HG03432 (cell line): ENCODE measurements at regions not wholly inside any gene's neighbourhood (a gene's known extent, or its start where the extent isn't known, plus 50 kb on each side); places are given as distances from the start of the nearest gene placed in this dataset.

Experiments
- ATAC-seq: cut with Tn5 transposase; IDR thresholded peaks from one replicate; pipeline ENCODE4 v1.9.1; 2021; ENCODE audit warnings: mild to moderate bottlenecking, moderate library complexity; ENCODE audit not compliant: unreplicated experiment

GRCh38 chr5:71939452-71940230, 167.6 kb upstream of the MAP1B start:
- no peak for ATAC-seq

- no peak for ATAC-seq
Measured at GRCh38 chr5:71943874-71944273, 163.4 kb upstream of the MAP1B start.

- ATAC-seq: no peak
Measured at GRCh38 chr5:71945436-71945835, 161.8 kb upstream of the MAP1B start.

- ATAC-seq: no peak
Measured at GRCh38 chr5:71946343-71947030, 160.8 kb upstream of the MAP1B start.

GRCh38 chr5:71948206-71948605, 159.1 kb upstream of the MAP1B start:
- ATAC-seq: no peak

GRCh38 chr5:71949772-71950171, 157.5 kb upstream of the MAP1B start:
- ATAC-seq: no peak

GRCh38 chr5:71953866-71954265, 153.4 kb upstream of the MAP1B start:
- no peak for ATAC-seq

- no peak for ATAC-seq
Measured at GRCh38 chr5:71954329-71954728, 152.9 kb upstream of the MAP1B start.

GRCh38 chr5:71955723-71956122, 151.6 kb upstream of the MAP1B start:
- ATAC-seq: no peak

GRCh38 chr5:71957292-71957898, 149.9 kb upstream of the MAP1B start:
- no peak for ATAC-seq

GRCh38 chr5:71960195-71960594, 147.1 kb upstream of the MAP1B start:
- no peak for ATAC-seq

- no peak for ATAC-seq
Measured at GRCh38 chr5:71961786-71962185, 145.5 kb upstream of the MAP1B start.

- ATAC-seq: no peak
Measured at GRCh38 chr5:71969460-71969859, 137.8 kb upstream of the MAP1B start.

- ATAC-seq: no peak
Measured at GRCh38 chr5:71971862-71972261, 135.4 kb upstream of the MAP1B start.

GRCh38 chr5:71972777-71973473, 134.3 kb upstream of the MAP1B start:
- ATAC-seq: no peak

GRCh38 chr5:71973563-71973962, 133.7 kb upstream of the MAP1B start:
- ATAC-seq: no peak

GRCh38 chr5:71974165-71974564, 133.1 kb upstream of the MAP1B start:
- ATAC-seq: no peak

- ATAC-seq: no peak
Measured at GRCh38 chr5:71974622-71975021, 132.7 kb upstream of the MAP1B start.

- ATAC-seq: no peak
Measured at GRCh38 chr5:71976449-71976848, 130.8 kb upstream of the MAP1B start.

GRCh38 chr5:71977311-71977710, 130.0 kb upstream of the MAP1B start:
- no peak for ATAC-seq

- no peak for ATAC-seq
Measured at GRCh38 chr5:71978216-71978615, 129.1 kb upstream of the MAP1B start.
